Neural cell (in vitro differentiated cells): ENCODE measurements at regions not wholly inside any gene's neighbourhood (a gene's known extent, or its start where the extent isn't known, plus 50 kb on each side); places are given as distances from the start of the nearest gene placed in this dataset.

ENCODE experiments used
- H2AFZ ChIP-seq: fragments of 200-600, 300-800 bp; sonication (generic), shearing (Covaris generic); 2 replicates; pipeline ENCODE4 v1.6.0; 2014; ENCODE audit warnings: low read depth, mild to moderate bottlenecking, antibody characterized with exemption, low read length, moderate library complexity
- H3F3A ChIP-seq: fragments of 200-600 bp; shearing (Covaris generic); 2 replicates; pipeline ENCODE4 v1.6.1; 2016; ENCODE audit warnings: mild to moderate bottlenecking, moderate library complexity, mixed read lengths, antibody characterized with exemption, low read length; ENCODE audit not compliant: insufficient read depth, poor library complexity, severe bottlenecking
- H3K27ac ChIP-seq: fragments of 200-600, 300-800 bp; sonication (generic), shearing (Covaris generic); 2 replicates; pipeline ENCODE4 v1.5.1; 2014; ENCODE audit warnings: mild to moderate bottlenecking, low read length, moderate library complexity
- H3K27me3 ChIP-seq: fragments of 300-800, 200-600 bp; sonication (generic), shearing (Covaris generic); 2 replicates; pipeline ENCODE4 v1.6.0; 2014; ENCODE audit warnings: mild to moderate bottlenecking, low read depth, low read length, moderate library complexity; ENCODE audit not compliant: insufficient read depth
- H3K36me3 ChIP-seq: fragments of 300-800, 200-600 bp; sonication (generic), shearing (Covaris generic); 2 replicates; pipeline ENCODE4 v1.5.1; 2014; ENCODE audit warnings: mild to moderate bottlenecking, antibody characterized with exemption, low read length, moderate library complexity; ENCODE audit not compliant: insufficient read depth
- H3K4me2 ChIP-seq: fragments of 300-800, 200-600 bp; sonication (generic), shearing (Covaris generic); 2 replicates; pipeline ENCODE4 v1.6.0; 2014; ENCODE audit warnings: mild to moderate bottlenecking, low read length
- H3K4me3 ChIP-seq: fragments of 300-800, 200-600 bp; sonication (generic), shearing (Covaris generic); 2 replicates; pipeline ENCODE4 v1.5.1; 2014; ENCODE audit warnings: mild to moderate bottlenecking, low read length, moderate library complexity
- H3K79me2 ChIP-seq: fragments of 200-600 bp; shearing (Covaris generic); replicated peaks from 2 replicates; pipeline ENCODE4 v1.6.0; 2014; ENCODE audit warnings: mild to moderate bottlenecking, low read length, moderate library complexity; ENCODE audit not compliant: insufficient read depth
- H3K9ac ChIP-seq: fragments of 300-800, 200-600 bp; sonication (generic), shearing (Covaris generic); 2 replicates; pipeline ENCODE4 v1.6.1; 2016; ENCODE audit warnings: mild to moderate bottlenecking, low read length, mixed read lengths
- H3K9me2 ChIP-seq: fragments of 200-600 bp; shearing (Covaris generic); 2 replicates; pipeline ENCODE4 v1.6.1; 2016; ENCODE audit warnings: mild to moderate bottlenecking, low read length, mixed read lengths; ENCODE audit not compliant: insufficient read depth
- H3K9me3 ChIP-seq: fragments of 200-600, 300-800 bp; sonication (generic), shearing (Covaris generic); 2 replicates; pipeline ENCODE4 v1.6.1; 2016; ENCODE audit warnings: mild to moderate bottlenecking, mixed run types, low read length, moderate library complexity, mixed read lengths
- H4K20me1 ChIP-seq: fragments of 200-600 bp; shearing (Covaris generic); 2 replicates; pipeline ENCODE4 v1.6.1; 2016; ENCODE audit warnings: mild to moderate bottlenecking, mixed run types; ENCODE audit not compliant: insufficient read depth
- EP300 ChIP-seq: fragments of 450-650 bp; conservative IDR thresholded peaks from 2 replicates; pipeline ENCODE4 v1.6.1; 2014; ENCODE audit warnings: antibody characterized with exemption, mild to moderate bottlenecking, moderate library complexity; ENCODE audit not compliant: poor library complexity, severe bottlenecking
- EZH2 ChIP-seq: fragments of 200-600, 300-800 bp; shearing (Covaris generic), sonication (generic); IDR thresholded peaks from 2 replicates; pipeline ENCODE4 v1.6.1; 2014; ENCODE audit warnings: antibody characterized with exemption, low read length, borderline replicate concordance, mild to moderate bottlenecking; ENCODE audit not compliant: insufficient read depth, poor library complexity, severe bottlenecking
- MXI1 ChIP-seq: fragments of 450-650 bp; conservative IDR thresholded peaks from 2 replicates; pipeline ENCODE4 v1.6.1; 2014; ENCODE audit warnings: antibody characterized with exemption, mild to moderate bottlenecking; ENCODE audit not compliant: poor library complexity, severe bottlenecking
- POLR2AphosphoS5 ChIP-seq: IDR thresholded peaks from 2 replicates; pipeline ENCODE4 v1.6.1; 2012
- RAD21 ChIP-seq: fragments of 450-650 bp; conservative IDR thresholded peaks from 2 replicates; pipeline ENCODE4 v1.6.1; 2014; ENCODE audit warnings: antibody characterized with exemption, mild to moderate bottlenecking, moderate library complexity
- SMC3 ChIP-seq: fragments of 450-650 bp; conservative IDR thresholded peaks from 2 replicates; pipeline ENCODE4 v1.6.1; 2014; ENCODE audit warnings: antibody characterized with exemption, mild to moderate bottlenecking, moderate library complexity; ENCODE audit not compliant: poor library complexity
- TAF1 ChIP-seq: IDR thresholded peaks from 2 replicates; pipeline ENCODE4 v1.6.1; 2012; ENCODE audit warnings: low read depth
- TF ChIP-seq, protein P1 (sequence below): IDR thresholded peaks from 2 replicates; pipeline ENCODE4 v1.6.1; 2012; ENCODE audit warnings: borderline replicate concordance
- TF ChIP-seq, protein P2 (sequence below): fragments of 450-650 bp; IDR thresholded peaks from 2 replicates; pipeline ENCODE4 v1.5.1; 2014; ENCODE audit warnings: antibody characterized with exemption, mild to moderate bottlenecking, moderate library complexity; ENCODE audit not compliant: poor library complexity, severe bottlenecking

- Histone ChIP-seq H3K4me3 (no peak overlapping the region), H3K9me3 (no peaks in the 10 kb centered on the region), H3K27me3 (no peaks in the 10 kb centered on the region), H3K36me3 (no peaks in the 10 kb centered on the region), H4K20me1 (no peaks in the 10 kb centered on the region), H3F3A (no peaks in the 10 kb centered on the region), H2AFZ (no peak overlapping the region), H3K9ac (no peak overlapping the region), H3K4me2 (no peak overlapping the region), H3K9me2 (no peaks in the 10 kb centered on the region), H3K79me2 (no peaks in the 10 kb centered on the region), H3K27ac (no peak overlapping the region)
- no peak for TF ChIP-seq RAD21
- TF ChIP-seq POLR2AphosphoS5 = no peak
- TF ChIP-seq EZH2 = no peak
- TF ChIP-seq, protein P1, sequence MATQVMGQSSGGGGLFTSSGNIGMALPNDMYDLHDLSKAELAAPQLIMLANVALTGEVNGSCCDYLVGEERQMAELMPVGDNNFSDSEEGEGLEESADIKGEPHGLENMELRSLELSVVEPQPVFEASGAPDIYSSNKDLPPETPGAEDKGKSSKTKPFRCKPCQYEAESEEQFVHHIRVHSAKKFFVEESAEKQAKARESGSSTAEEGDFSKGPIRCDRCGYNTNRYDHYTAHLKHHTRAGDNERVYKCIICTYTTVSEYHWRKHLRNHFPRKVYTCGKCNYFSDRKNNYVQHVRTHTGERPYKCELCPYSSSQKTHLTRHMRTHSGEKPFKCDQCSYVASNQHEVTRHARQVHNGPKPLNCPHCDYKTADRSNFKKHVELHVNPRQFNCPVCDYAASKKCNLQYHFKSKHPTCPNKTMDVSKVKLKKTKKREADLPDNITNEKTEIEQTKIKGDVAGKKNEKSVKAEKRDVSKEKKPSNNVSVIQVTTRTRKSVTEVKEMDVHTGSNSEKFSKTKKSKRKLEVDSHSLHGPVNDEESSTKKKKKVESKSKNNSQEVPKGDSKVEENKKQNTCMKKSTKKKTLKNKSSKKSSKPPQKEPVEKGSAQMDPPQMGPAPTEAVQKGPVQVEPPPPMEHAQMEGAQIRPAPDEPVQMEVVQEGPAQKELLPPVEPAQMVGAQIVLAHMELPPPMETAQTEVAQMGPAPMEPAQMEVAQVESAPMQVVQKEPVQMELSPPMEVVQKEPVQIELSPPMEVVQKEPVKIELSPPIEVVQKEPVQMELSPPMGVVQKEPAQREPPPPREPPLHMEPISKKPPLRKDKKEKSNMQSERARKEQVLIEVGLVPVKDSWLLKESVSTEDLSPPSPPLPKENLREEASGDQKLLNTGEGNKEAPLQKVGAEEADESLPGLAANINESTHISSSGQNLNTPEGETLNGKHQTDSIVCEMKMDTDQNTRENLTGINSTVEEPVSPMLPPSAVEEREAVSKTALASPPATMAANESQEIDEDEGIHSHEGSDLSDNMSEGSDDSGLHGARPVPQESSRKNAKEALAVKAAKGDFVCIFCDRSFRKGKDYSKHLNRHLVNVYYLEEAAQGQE = no peak
- TF ChIP-seq TAF1 = no peak
- TF ChIP-seq, protein P2, sequence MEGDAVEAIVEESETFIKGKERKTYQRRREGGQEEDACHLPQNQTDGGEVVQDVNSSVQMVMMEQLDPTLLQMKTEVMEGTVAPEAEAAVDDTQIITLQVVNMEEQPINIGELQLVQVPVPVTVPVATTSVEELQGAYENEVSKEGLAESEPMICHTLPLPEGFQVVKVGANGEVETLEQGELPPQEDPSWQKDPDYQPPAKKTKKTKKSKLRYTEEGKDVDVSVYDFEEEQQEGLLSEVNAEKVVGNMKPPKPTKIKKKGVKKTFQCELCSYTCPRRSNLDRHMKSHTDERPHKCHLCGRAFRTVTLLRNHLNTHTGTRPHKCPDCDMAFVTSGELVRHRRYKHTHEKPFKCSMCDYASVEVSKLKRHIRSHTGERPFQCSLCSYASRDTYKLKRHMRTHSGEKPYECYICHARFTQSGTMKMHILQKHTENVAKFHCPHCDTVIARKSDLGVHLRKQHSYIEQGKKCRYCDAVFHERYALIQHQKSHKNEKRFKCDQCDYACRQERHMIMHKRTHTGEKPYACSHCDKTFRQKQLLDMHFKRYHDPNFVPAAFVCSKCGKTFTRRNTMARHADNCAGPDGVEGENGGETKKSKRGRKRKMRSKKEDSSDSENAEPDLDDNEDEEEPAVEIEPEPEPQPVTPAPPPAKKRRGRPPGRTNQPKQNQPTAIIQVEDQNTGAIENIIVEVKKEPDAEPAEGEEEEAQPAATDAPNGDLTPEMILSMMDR = no peak
- TF ChIP-seq SMC3 = no peak
- TF ChIP-seq MXI1 = no peak
- TF ChIP-seq EP300 = no peak
Observed at GRCh38 chr6:48222241-48222640, 111.2 kb upstream of the PTCHD4 start.

GRCh38 chr6:48213076-48213788 lies 102.2 kb upstream of the PTCHD4 start:
- no peak overlapping the region for H3K4me2 ChIP-seq
- no peak for TF ChIP-seq TAF1
- no peak for TF ChIP-seq EZH2
- H3F3A ChIP-seq = no peaks in the 10 kb centered on the region
- no peak overlapping the region for H2AFZ ChIP-seq
- no peak overlapping the region for H3K27ac ChIP-seq
- H4K20me1 ChIP-seq = no peaks in the 10 kb centered on the region
- no peaks in the 10 kb centered on the region for H3K36me3 ChIP-seq
- H3K9ac ChIP-seq = no peak overlapping the region
- H3K4me3 ChIP-seq = no peak overlapping the region
- H3K79me2 ChIP-seq = no peaks in the 10 kb centered on the region
- H3K9me2 ChIP-seq = no peaks in the 10 kb centered on the region
- H3K27me3 ChIP-seq = no peaks in the 10 kb centered on the region
- H3K9me3 ChIP-seq = no peaks in the 10 kb centered on the region
